ENCODE measurements at regions not wholly inside any gene's neighbourhood (a gene's known extent, or its start where the extent isn't known, plus 50 kb on each side); places are given as distances from the start of the nearest gene placed in this dataset.

- TF ChIP-seq, protein P1, sequence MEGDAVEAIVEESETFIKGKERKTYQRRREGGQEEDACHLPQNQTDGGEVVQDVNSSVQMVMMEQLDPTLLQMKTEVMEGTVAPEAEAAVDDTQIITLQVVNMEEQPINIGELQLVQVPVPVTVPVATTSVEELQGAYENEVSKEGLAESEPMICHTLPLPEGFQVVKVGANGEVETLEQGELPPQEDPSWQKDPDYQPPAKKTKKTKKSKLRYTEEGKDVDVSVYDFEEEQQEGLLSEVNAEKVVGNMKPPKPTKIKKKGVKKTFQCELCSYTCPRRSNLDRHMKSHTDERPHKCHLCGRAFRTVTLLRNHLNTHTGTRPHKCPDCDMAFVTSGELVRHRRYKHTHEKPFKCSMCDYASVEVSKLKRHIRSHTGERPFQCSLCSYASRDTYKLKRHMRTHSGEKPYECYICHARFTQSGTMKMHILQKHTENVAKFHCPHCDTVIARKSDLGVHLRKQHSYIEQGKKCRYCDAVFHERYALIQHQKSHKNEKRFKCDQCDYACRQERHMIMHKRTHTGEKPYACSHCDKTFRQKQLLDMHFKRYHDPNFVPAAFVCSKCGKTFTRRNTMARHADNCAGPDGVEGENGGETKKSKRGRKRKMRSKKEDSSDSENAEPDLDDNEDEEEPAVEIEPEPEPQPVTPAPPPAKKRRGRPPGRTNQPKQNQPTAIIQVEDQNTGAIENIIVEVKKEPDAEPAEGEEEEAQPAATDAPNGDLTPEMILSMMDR (IDR thresholded peaks at IDR 0.05), result no peak
- TF ChIP-seq SIN3A (IDR thresholded peaks at IDR 0.05; ENCODE audit: borderline replicate concordance, insufficient read depth, low read depth, low read length), result no peak
- TF ChIP-seq POLR2AphosphoS5 (IDR thresholded peaks at IDR 0.05; ENCODE audit: low read depth, low read length), result no peak
- TF ChIP-seq, protein P2, sequence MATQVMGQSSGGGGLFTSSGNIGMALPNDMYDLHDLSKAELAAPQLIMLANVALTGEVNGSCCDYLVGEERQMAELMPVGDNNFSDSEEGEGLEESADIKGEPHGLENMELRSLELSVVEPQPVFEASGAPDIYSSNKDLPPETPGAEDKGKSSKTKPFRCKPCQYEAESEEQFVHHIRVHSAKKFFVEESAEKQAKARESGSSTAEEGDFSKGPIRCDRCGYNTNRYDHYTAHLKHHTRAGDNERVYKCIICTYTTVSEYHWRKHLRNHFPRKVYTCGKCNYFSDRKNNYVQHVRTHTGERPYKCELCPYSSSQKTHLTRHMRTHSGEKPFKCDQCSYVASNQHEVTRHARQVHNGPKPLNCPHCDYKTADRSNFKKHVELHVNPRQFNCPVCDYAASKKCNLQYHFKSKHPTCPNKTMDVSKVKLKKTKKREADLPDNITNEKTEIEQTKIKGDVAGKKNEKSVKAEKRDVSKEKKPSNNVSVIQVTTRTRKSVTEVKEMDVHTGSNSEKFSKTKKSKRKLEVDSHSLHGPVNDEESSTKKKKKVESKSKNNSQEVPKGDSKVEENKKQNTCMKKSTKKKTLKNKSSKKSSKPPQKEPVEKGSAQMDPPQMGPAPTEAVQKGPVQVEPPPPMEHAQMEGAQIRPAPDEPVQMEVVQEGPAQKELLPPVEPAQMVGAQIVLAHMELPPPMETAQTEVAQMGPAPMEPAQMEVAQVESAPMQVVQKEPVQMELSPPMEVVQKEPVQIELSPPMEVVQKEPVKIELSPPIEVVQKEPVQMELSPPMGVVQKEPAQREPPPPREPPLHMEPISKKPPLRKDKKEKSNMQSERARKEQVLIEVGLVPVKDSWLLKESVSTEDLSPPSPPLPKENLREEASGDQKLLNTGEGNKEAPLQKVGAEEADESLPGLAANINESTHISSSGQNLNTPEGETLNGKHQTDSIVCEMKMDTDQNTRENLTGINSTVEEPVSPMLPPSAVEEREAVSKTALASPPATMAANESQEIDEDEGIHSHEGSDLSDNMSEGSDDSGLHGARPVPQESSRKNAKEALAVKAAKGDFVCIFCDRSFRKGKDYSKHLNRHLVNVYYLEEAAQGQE (IDR thresholded peaks at IDR 0.05; ENCODE audit: insufficient read depth in 1 of 2, low read depth in 2 of 2, low read length in 1 of 2), result no peak
- TF ChIP-seq TCF7L2 (IDR thresholded peaks at IDR 0.05; ENCODE audit: low read depth, low read length), result no peak
Measured at GRCh38 chr3:34139566-34139965, 341.1 kb downstream of the PDCD6IP start.
